AG04450 (cell line): ENCODE measurements at regions not wholly inside any gene's neighbourhood (a gene's known extent, or its start where the extent isn't known, plus 50 kb on each side); places are given as distances from the start of the nearest gene placed in this dataset.

Source experiments
- CTCF ChIA-PET: fragments of 300-600, 350-600 bp; formaldehyde crosslinking; extraction: SDS; loops from one replicate; lab custom pipeline; 2022; ENCODE audit warnings: antibody characterized with exemption, inconsistent platforms; lab: Charles Lee
- POLR2A ChIA-PET: fragments of 350-600 bp; formaldehyde crosslinking; extraction: SDS; loops from one replicate; lab custom pipeline; 2021; ENCODE audit warnings: antibody characterized with exemption, inconsistent platforms; lab: Yijun Ruan, JAX
- DNase-seq: peaks from one replicate; pipeline ENCODE4 v3.0.0-alpha.2; 2011; ENCODE audit warnings: low read depth, low spot score
- H3K27ac ChIP-seq: one replicate; pipeline ENCODE4 v1.5.1; 2012; ENCODE audit warnings: low read depth, low read length, control low read depth
- H3K27me3 ChIP-seq: one replicate; pipeline ENCODE4 v1.6.0; 2012; ENCODE audit warnings: low read length; ENCODE audit not compliant: control insufficient read depth, insufficient read depth
- H3K4me3 ChIP-seq: 2 replicates; pipeline ENCODE4 v1.5.1; 2011; ENCODE audit warnings: mild to moderate bottlenecking, low read depth, low read length, control low read depth
- H3K9me3 ChIP-seq: 2 replicates; pipeline ENCODE4 v1.5.1; 2012; ENCODE audit warnings: low read length; ENCODE audit not compliant: control insufficient read depth, insufficient read depth
- TF ChIP-seq, protein P1 (sequence below): IDR thresholded peaks from 2 replicates; pipeline ENCODE4 v1.5.1; 2011; ENCODE audit warnings: low read depth, low read length, control low read depth, inconsistent platforms

DNA sequence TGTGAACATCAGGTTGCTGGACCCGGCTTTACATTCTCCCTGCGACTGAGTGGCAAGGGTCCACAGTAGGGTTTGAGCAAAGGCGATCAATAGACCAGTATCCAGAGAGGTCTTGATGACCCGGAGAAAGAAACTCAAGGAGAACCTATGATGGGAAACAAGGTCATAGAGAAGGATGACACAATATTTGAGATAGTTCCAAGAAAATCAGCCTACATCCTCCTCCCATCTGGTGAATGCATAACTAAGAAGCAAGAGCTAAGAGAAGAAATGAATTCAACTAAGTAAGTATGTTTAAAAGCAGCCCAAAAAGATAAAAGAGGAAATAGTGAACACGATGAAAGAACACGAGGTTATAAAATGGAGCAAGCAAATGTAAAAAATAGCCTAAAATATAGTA lies 166.3 kb downstream of the CD8B2 start:
- Histone ChIP-seq H3K9me3 (no peaks in the 10 kb centered on the region; the same call in 1 of the 2 replicates), H3K4me3 (no peak overlapping the region), H3K27me3 (no peaks in the 10 kb centered on the region), H3K27ac (no peak overlapping the region)
- TF ChIP-seq, protein P1, sequence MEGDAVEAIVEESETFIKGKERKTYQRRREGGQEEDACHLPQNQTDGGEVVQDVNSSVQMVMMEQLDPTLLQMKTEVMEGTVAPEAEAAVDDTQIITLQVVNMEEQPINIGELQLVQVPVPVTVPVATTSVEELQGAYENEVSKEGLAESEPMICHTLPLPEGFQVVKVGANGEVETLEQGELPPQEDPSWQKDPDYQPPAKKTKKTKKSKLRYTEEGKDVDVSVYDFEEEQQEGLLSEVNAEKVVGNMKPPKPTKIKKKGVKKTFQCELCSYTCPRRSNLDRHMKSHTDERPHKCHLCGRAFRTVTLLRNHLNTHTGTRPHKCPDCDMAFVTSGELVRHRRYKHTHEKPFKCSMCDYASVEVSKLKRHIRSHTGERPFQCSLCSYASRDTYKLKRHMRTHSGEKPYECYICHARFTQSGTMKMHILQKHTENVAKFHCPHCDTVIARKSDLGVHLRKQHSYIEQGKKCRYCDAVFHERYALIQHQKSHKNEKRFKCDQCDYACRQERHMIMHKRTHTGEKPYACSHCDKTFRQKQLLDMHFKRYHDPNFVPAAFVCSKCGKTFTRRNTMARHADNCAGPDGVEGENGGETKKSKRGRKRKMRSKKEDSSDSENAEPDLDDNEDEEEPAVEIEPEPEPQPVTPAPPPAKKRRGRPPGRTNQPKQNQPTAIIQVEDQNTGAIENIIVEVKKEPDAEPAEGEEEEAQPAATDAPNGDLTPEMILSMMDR = no peak
- no peak for DNase-seq
- POLR2A ChIA-PET = no interaction called here
- CTCF ChIA-PET = no interaction called here

DNA sequence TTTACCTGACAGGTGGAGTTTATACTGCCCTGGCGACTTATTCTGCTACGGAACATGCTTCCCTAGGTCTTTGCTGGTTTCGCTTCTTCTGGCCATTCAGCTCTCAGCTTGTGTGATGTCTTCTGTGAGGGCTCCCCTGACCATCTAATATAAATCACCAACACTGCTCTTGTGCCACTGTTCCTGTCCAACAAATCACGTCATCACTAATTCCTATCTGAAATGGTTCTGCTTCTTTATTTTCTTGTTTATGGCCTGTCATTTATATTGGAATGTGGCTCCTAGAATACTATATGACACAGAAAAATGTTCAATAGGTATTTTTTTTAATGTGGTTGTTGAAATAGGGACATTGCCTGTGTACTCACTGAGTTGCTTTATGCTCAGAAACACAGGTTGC lies 171.5 kb downstream of the CD8B2 start:
- Histone ChIP-seq H3K9me3 (no peaks in the 10 kb centered on the region; the same call in 1 of the 2 replicates), H3K27ac (no peak overlapping the region), H3K27me3 (no peaks in the 10 kb centered on the region), H3K4me3 (no peak overlapping the region)
- ChIA-PET POLR2A (no interaction called here), CTCF (no interaction called here)
- TF ChIP-seq, protein P1 = no peak
- no peak for DNase-seq

DNA sequence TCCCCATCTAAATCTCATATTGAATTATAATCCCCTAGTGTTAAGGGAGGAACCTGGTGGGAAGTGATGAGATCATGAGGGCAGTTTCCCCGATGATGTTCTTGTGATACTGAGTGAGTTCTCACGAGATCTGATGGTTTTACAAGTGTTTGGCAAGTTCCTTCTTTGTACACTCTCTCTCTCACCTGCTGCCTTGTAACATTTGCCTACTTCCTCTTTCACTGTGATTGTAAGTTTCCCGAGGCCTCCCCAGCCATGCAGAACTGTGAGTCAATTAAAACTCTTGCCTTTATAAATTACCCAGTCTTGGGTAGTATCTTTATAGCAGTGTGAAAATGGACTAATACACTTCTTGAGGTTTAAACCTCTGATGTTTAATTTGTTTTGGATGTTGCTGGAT lies 177.5 kb downstream of the CD8B2 start:
- ChIA-PET CTCF (no interaction called here), POLR2A (no interaction called here)
- no peak overlapping the region for H3K4me3 ChIP-seq
- no peak overlapping the region for H3K27ac ChIP-seq
- TF ChIP-seq, protein P1 = no peak
- no peaks in the 10 kb centered on the region; the same call in 1 of the 2 replicates for H3K9me3 ChIP-seq
- DNase-seq = no peak
- no peaks in the 10 kb centered on the region for H3K27me3 ChIP-seq

DNA sequence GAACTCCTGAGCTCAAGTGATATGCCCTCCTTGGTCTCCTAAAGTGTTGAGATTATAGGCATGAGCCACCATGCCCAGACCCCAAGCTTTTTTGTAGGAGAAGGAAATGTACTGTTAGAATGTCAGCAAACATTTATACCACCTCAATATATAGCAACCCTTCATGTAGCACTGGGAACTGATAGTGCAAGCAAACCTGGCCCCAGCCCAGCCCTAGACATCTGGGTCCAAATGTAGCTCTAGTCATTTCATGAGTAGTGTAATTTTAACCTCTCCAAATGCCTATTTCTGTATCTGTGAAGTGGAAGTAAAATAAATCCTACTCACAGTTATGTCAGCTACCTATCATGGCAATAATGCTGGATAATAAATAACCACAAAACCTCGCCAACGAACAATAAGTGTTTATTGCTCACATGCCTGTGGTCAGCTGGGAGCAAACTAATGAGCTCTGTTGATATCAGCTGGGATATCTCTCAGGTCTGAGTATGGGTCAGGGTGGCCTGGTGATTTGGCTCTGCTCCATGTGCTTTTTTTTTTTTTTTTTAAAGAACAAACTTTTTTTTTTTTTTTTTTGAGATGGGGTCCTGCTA lies 180.4 kb downstream of the CD8B2 start:
- Histone ChIP-seq H3K27me3 (no peaks in the 10 kb centered on the region), H3K9me3 (no peaks in the 10 kb centered on the region; the same call in 1 of the 2 replicates), H3K27ac (no peak overlapping the region), H3K4me3 (no peak overlapping the region)
- CTCF ChIA-PET = interaction anchor here (0.7 kb wide), 1 partner anchor 1416 kb away, joined by 4 read pairs; no protein-coding TSS in a partner anchor
- no peak for DNase-seq
- POLR2A ChIA-PET = no interaction called here
- TF ChIP-seq, protein P1 = no peak

DNA sequence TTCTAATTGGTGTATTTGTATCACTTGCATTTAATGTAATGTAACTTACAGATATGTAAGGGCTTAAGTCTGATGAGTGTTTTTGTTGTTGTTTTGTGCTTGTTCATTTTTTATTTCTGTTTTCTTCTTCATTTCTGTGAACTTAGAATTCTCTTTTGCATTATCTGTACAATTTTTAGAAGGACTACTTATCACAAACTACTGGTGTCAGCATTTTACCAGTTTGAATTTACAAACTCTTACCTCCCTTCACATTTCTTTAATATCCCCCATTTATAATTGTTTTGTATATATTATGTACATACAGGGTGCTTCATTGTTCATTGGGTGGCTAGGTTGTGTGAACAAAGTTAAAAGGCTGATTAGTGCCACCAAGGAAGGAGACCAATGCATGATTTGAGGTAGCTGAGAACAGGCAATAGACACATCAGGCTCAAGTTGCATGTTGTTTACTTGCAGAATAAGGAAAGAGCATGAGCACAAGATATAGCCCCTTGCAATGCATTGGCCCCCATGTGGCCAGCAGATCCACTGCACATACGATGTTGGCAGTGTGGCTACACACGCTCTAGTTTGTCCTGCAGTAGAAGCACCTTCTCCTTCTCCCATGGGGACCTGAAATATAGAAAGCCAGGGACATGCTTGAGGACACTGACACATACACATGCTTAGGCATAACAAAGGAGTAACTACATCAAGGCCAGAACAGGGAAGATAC lies 198.2 kb downstream of the CD8B2 start:
- no peak for DNase-seq
- TF ChIP-seq, protein P1 = no peak
- H3K9me3 ChIP-seq = peaks cover 2% of the 10 kb centered on the region
- ChIA-PET CTCF (no interaction called here), POLR2A (no interaction called here)
- H3K4me3 ChIP-seq = no peak overlapping the region
- H3K27ac ChIP-seq = no peak overlapping the region
- H3K27me3 ChIP-seq = no peaks in the 10 kb centered on the region
